ENCODE measurements at regions not wholly inside any gene's neighbourhood (a gene's known extent, or its start where the extent isn't known, plus 50 kb on each side); places are given as distances from the start of the nearest gene placed in this dataset.

- no peak overlapping the region for H3K4me3 ChIP-seq
- H3K4me1 ChIP-seq = no peaks in the 10 kb centered on the region
- no peak overlapping the region for H3K27ac ChIP-seq
- no peaks in the 10 kb centered on the region for H3K36me3 ChIP-seq (ENCODE audit: low read depth, missing control alignments)
- DNase-seq = no peak
- H3K27me3 ChIP-seq = no peaks in the 10 kb centered on the region
- TF ChIP-seq CTCF (IDR thresholded peaks at IDR 0.05) (no peak), POLR2A (IDR thresholded peaks at IDR 0.05) (no peak)
- intact Hi-C loops (cut with DNase I; ENCODE audit: low total_unique reads) = no loop called here
- no peaks in the 10 kb centered on the region for H3K9me3 ChIP-seq
Measured at GRCh38 chr4:177546745-177547144, 104.5 kb upstream of the AGA start.

GRCh38 chr4:177547985-177548384 lies 105.7 kb upstream of the AGA start:
- H3K27ac ChIP-seq = no peak overlapping the region
- no peaks in the 10 kb centered on the region for H3K27me3 ChIP-seq
- intact Hi-C loops (cut with DNase I; ENCODE audit: low total_unique reads) = no loop called here
- no peak for DNase-seq
- TF ChIP-seq CTCF (IDR thresholded peaks at IDR 0.05) (no peak), POLR2A (IDR thresholded peaks at IDR 0.05) (no peak)
- no peaks in the 10 kb centered on the region for H3K9me3 ChIP-seq
- H3K4me1 ChIP-seq = no peaks in the 10 kb centered on the region
- no peaks in the 10 kb centered on the region for H3K36me3 ChIP-seq (ENCODE audit: low read depth, missing control alignments)
- H3K4me3 ChIP-seq = no peak overlapping the region
- 76 to 80% methylated on average over 1 of the region's 1 CpG for WGBS, 2 donors

- no peaks in the 10 kb centered on the region for H3K4me1 ChIP-seq
- 23 to 40% methylated on average over 2 of the region's 2 CpGs for whole genome bisulfite sequencing, 2 donors
- intact Hi-C loops (cut with DNase I; ENCODE audit: low total_unique reads) = no loop called here
- H3K4me3 ChIP-seq = no peak overlapping the region
- DNase-seq = no peak
- no peaks in the 10 kb centered on the region for H3K27me3 ChIP-seq
- no peaks in the 10 kb centered on the region for H3K36me3 ChIP-seq (ENCODE audit: low read depth, missing control alignments)
- H3K27ac ChIP-seq = no peak overlapping the region
- TF ChIP-seq CTCF (IDR thresholded peaks at IDR 0.05) = peak; percentile 23 to 46 (median 43)
- no peak for TF ChIP-seq POLR2A (IDR thresholded peaks at IDR 0.05)
- no peaks in the 10 kb centered on the region for H3K9me3 ChIP-seq
Measured at GRCh38 chr4:177555007-177555574, 112.9 kb upstream of the AGA start.

GRCh38 chr4:177557416-177557815 lies 115.2 kb upstream of the AGA start:
- Histone ChIP-seq H3K36me3 (ENCODE audit: low read depth, missing control alignments) (no peaks in the 10 kb centered on the region), H3K4me3 (peak overlapping the region in 1 of 2 donors; percentile 23), H3K27ac (no peak overlapping the region), H3K27me3 (no peaks in the 10 kb centered on the region), H3K9me3 (no peaks in the 10 kb centered on the region), H3K4me1 (no peaks in the 10 kb centered on the region)
- intact Hi-C loops (cut with DNase I; ENCODE audit: low total_unique reads) = no loop called here
- no peak for DNase-seq
- no peak for TF ChIP-seq CTCF (IDR thresholded peaks at IDR 0.05)
- no peak for TF ChIP-seq POLR2A (IDR thresholded peaks at IDR 0.05)
- WGBS, 2 donors = 60 to 89% methylated on average over 1 to 21 of the region's 21 CpGs

- Histone ChIP-seq H3K27ac (no peak overlapping the region), H3K4me1 (no peaks in the 10 kb centered on the region), H3K27me3 (no peaks in the 10 kb centered on the region), H3K9me3 (no peaks in the 10 kb centered on the region), H3K4me3 (no peak overlapping the region), H3K36me3 (ENCODE audit: low read depth, missing control alignments) (no peaks in the 10 kb centered on the region)
- no peak for DNase-seq
- WGBS, 2 donors = 63 to 67% methylated on average over 3 of the region's 3 CpGs
- TF ChIP-seq CTCF (IDR thresholded peaks at IDR 0.05) = no peak
- intact Hi-C loops (cut with DNase I; ENCODE audit: low total_unique reads) = no loop called here
Measured at GRCh38 chr4:177558995-177559394, 116.8 kb upstream of the AGA start.
